ENCODE measurements at regions not wholly inside any gene's neighbourhood (a gene's known extent, or its start where the extent isn't known, plus 50 kb on each side); places are given as distances from the start of the nearest gene placed in this dataset.

DNA sequence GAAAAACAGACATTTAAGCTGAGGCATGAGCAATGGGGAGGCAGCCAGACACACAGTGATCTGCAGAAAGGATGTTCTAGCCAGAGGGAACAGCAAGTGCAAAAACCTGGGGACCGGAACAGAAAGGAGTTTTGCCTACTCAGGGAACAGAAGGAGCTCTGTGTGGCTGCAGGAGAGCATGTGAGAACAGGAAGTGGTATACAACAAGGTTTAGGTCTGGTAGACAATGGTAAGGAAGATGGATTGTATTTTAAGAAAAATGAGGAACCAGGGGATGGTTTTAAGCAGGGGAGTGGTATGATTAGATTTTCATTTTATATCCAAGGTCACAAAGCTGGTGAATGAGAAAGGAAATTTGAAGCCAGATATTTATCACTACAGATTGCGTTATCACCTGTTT lies 157.5 kb downstream of the UNC5CL start:
- TF ChIP-seq CTCF (IDR thresholded peaks at IDR 0.05), result no peak
- TF ChIP-seq TP53 (CRISPR knock-in tag; IDR thresholded peaks at IDR 0.05), result no peak
- TF ChIP-seq SP1 (CRISPR knock-in tag; conservative IDR thresholded peaks at IDR 0.05), result no peak
- TF ChIP-seq TEAD4 (CRISPR knock-in tag; IDR thresholded peaks at IDR 0.05), result no peak
- no peak for TF ChIP-seq SMAD4 (CRISPR knock-in tag; IDR thresholded peaks at IDR 0.05)
- TF ChIP-seq, protein P1, sequence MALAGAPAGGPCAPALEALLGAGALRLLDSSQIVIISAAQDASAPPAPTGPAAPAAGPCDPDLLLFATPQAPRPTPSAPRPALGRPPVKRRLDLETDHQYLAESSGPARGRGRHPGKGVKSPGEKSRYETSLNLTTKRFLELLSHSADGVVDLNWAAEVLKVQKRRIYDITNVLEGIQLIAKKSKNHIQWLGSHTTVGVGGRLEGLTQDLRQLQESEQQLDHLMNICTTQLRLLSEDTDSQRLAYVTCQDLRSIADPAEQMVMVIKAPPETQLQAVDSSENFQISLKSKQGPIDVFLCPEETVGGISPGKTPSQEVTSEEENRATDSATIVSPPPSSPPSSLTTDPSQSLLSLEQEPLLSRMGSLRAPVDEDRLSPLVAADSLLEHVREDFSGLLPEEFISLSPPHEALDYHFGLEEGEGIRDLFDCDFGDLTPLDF (CRISPR knock-in tag; IDR thresholded peaks at IDR 0.05), result no peak
- TF ChIP-seq NR1H2 (CRISPR knock-in tag; IDR thresholded peaks at IDR 0.05), result no peak
- TF ChIP-seq TEAD1 (CRISPR knock-in tag; IDR thresholded peaks at IDR 0.05), result no peak
- no peak for TF ChIP-seq USF1 (CRISPR knock-in tag; IDR thresholded peaks at IDR 0.05)
- TF ChIP-seq, protein P2, sequence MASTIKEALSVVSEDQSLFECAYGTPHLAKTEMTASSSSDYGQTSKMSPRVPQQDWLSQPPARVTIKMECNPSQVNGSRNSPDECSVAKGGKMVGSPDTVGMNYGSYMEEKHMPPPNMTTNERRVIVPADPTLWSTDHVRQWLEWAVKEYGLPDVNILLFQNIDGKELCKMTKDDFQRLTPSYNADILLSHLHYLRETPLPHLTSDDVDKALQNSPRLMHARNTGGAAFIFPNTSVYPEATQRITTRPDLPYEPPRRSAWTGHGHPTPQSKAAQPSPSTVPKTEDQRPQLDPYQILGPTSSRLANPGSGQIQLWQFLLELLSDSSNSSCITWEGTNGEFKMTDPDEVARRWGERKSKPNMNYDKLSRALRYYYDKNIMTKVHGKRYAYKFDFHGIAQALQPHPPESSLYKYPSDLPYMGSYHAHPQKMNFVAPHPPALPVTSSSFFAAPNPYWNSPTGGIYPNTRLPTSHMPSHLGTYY (CRISPR knock-in tag; IDR thresholded peaks at IDR 0.05), result no peak
- TF ChIP-seq, protein P3, sequence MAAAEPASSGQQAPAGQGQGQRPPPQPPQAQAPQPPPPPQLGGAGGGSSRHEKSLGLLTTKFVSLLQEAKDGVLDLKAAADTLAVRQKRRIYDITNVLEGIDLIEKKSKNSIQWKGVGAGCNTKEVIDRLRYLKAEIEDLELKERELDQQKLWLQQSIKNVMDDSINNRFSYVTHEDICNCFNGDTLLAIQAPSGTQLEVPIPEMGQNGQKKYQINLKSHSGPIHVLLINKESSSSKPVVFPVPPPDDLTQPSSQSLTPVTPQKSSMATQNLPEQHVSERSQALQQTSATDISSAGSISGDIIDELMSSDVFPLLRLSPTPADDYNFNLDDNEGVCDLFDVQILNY (CRISPR knock-in tag; IDR thresholded peaks at IDR 0.05), result no peak
